CD4-positive, CD25-positive, alpha-beta regulatory T cell (primary cell): ENCODE measurements at regions not wholly inside any gene's neighbourhood (a gene's known extent, or its start where the extent isn't known, plus 50 kb on each side); places are given as distances from the start of the nearest gene placed in this dataset.
"Not testable (repeated sequence)": the region's sequence is repeated elsewhere in the genome, so short reads cannot be mapped to it uniquely, and the experiment has no call there.

Experiments used
- ATAC-seq, 2 donors: fragments of 150-1000 bp; cut with Tn5 transposase; one replicate each; pipeline ENCODE4 v1.10.0; 2021; ENCODE audit warnings: low read depth in 2 of 2, moderate number of reproducible peaks in 2 of 2, moderate library complexity in 1 of 2
- DNase-seq, 3 donors: peaks; one replicate each; pipeline versions ENCODE4 v3.0.0 to v3.0.0-alpha.2; 2012 to 2022; ENCODE audit warnings: mixed read lengths in 1 of 3
- H3K27ac ChIP-seq: one replicate; pipeline ENCODE4 v1.7.0; 2013; ENCODE audit warnings: mild to moderate bottlenecking, low read length; ENCODE audit not compliant: insufficient read depth, poor library complexity, severe bottlenecking
- H3K27me3 ChIP-seq: one replicate; pipeline ENCODE4 v1.7.0; 2013; ENCODE audit warnings: low read length; ENCODE audit not compliant: control insufficient read depth, insufficient read depth
- H3K36me3 ChIP-seq: one replicate; pipeline ENCODE4 v1.7.0; 2013; ENCODE audit warnings: mild to moderate bottlenecking, low read length, moderate library complexity; ENCODE audit not compliant: control insufficient read depth, insufficient read depth
- H3K4me1 ChIP-seq: 2 replicates; pipeline ENCODE4 v1.7.0; 2013; ENCODE audit warnings: mild to moderate bottlenecking, low read length; ENCODE audit not compliant: insufficient read depth, control insufficient read depth, poor library complexity, severe bottlenecking
- H3K4me3 ChIP-seq: one replicate; pipeline ENCODE4 v1.7.0; 2013; ENCODE audit warnings: low read depth, mild to moderate bottlenecking, low read length, moderate library complexity
- H3K9me3 ChIP-seq, 2 experiments: 1 replicate in 1 of 2; 2 replicates in 1 of 2; pipeline ENCODE4 v1.7.0; 2013; ENCODE audit warnings: low read length in 2 of 2, mild to moderate bottlenecking in 1 of 2, moderate library complexity in 1 of 2; ENCODE audit not compliant: control insufficient read depth in 2 of 2
- H3K27ac Mint-ChIP-seq, 3 donors: one replicate each; pipeline ENCODE4 v1.8.0; 2020 to 2022; ENCODE audit warnings: mild to moderate bottlenecking in 3 of 3, mixed read lengths in 3 of 3, moderate library complexity in 2 of 3
- H3K27me3 Mint-ChIP-seq: one replicate; pipeline ENCODE4 v1.8.0; 2022; ENCODE audit warnings: mild to moderate bottlenecking, mixed read lengths
- H3K36me3 Mint-ChIP-seq: one replicate; pipeline ENCODE4 v1.8.0; 2020; ENCODE audit warnings: mixed read lengths
- H3K4me1 Mint-ChIP-seq, 4 donors: one replicate each; pipeline ENCODE4 v1.8.0; 2020 to 2022; ENCODE audit warnings: mixed read lengths in 4 of 4, mild to moderate bottlenecking in 1 of 4
- H3K4me3 Mint-ChIP-seq, 4 donors: one replicate each; pipeline ENCODE4 v1.8.0; 2020 to 2022; ENCODE audit warnings: mild to moderate bottlenecking in 4 of 4, mixed read lengths in 4 of 4, moderate library complexity in 3 of 4
- H3K9me3 Mint-ChIP-seq, 7 donors: one replicate each; pipeline ENCODE4 v1.8.0; 2020 to 2022; ENCODE audit warnings: mixed read lengths in 7 of 7, mild to moderate bottlenecking in 3 of 7, moderate library complexity in 2 of 7

DNA sequence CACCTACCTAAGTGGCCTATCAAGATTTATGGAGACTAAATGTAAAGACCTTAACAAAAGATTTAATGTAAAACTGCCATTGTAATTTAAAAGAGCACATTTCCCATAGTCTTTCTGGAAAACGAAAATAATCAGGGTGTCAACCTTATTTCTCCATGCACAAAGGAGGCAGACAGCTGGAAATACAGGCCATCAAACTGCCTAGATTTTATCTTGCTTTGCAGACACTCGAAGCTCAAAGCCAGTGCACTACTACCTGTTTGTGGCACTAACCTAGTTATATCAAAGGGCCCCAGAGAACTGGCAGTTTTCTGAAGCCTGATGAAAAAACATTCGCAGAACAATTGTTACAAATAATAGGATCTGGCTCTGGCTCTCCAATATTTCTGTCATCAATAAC is 863.9 kb downstream of the STPG2 start:
- Mint-ChIP-seq H3K27me3 (no peaks in the 10 kb centered on the region), H3K4me3 (no peak overlapping the region), H3K9me3 (peaks cover 0 to 31% (median 8%) of the 10 kb centered on the region in 7 donors), H3K27ac (no peak overlapping the region), H3K4me1 (no peaks in the 10 kb centered on the region), H3K36me3 (no peaks in the 10 kb centered on the region)
- DNase-seq: no peak
- Histone ChIP-seq H3K4me1 (no peaks in the 10 kb centered on the region), H3K9me3 (no peaks in the 10 kb centered on the region), H3K36me3 (no peaks in the 10 kb centered on the region), H3K4me3 (no peak overlapping the region), H3K27me3 (no peaks in the 10 kb centered on the region), H3K27ac (no peak overlapping the region)
- ATAC-seq: no peak

DNA sequence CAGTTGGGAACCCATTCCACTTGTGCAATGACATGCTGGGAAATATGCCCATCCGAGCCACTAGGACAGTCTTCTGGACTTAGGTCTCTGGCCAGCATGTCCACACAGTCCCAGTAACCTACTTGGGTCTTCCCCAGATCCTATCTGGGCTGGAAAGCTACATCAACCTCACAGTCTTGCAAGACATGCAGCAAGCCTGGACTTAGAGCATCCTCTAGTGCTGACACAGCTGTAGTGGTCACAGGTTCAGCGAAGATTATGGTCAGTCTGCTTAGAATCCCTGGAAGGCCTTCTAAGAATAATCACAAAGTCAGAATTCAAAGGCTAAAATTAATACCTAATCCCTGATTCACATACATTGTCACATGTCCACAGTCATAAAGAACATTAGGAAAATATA is 842.7 kb downstream of the STPG2 start:
- Mint-ChIP-seq H3K36me3 (no peaks in the 10 kb centered on the region), H3K4me1 (no peaks in the 10 kb centered on the region), H3K27ac (no peak overlapping the region), H3K4me3 (no peak overlapping the region), H3K27me3 (no peaks in the 10 kb centered on the region), H3K9me3 (peaks cover 0 to 18% (median 3%) of the 10 kb centered on the region in 7 donors)
- no peak overlapping the region for H3K27ac ChIP-seq
- H3K4me3 ChIP-seq: no peak overlapping the region
- no peaks in the 10 kb centered on the region for H3K4me1 ChIP-seq
- H3K36me3 ChIP-seq: no peaks in the 10 kb centered on the region
- ATAC-seq: no peak
- peaks cover 4 to 19% of the 10 kb centered on the region in 2 experiments for H3K9me3 ChIP-seq
- DNase-seq: no peak
- no peaks in the 10 kb centered on the region for H3K27me3 ChIP-seq

DNA sequence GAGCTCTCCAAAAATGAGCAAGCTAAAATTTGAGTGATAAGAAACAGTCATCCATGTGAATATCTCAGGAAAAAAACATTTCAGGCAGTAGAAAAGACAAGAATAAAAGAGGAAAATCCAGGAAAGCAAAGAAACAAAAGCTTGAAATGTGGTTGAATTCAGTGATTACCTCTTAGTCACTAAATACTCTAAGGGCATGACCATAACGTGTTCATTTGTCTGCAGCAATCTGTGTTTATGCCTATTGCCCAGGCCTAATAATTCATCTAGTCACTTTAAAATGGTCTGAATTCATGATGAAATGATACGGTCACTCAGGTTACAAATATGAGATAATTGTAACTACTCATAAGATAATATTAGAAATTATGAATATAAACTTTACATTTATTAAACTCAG is 837.9 kb downstream of the STPG2 start:
- ATAC-seq: no peak
- Mint-ChIP-seq H3K27ac (no peak overlapping the region), H3K36me3 (no peaks in the 10 kb centered on the region), H3K9me3 (peaks cover 0 to 15% (median 3%) of the 10 kb centered on the region in 7 donors), H3K27me3 (no peaks in the 10 kb centered on the region), H3K4me1 (no peaks in the 10 kb centered on the region), H3K4me3 (no peak overlapping the region)
- H3K36me3 ChIP-seq: no peaks in the 10 kb centered on the region
- no peaks in the 10 kb centered on the region for H3K27me3 ChIP-seq
- no peak overlapping the region for H3K27ac ChIP-seq
- H3K4me3 ChIP-seq: no peak overlapping the region
- no peaks in the 10 kb centered on the region for H3K4me1 ChIP-seq
- no peak for DNase-seq
- peaks cover 0 to 9% of the 10 kb centered on the region in 2 experiments for H3K9me3 ChIP-seq

DNA sequence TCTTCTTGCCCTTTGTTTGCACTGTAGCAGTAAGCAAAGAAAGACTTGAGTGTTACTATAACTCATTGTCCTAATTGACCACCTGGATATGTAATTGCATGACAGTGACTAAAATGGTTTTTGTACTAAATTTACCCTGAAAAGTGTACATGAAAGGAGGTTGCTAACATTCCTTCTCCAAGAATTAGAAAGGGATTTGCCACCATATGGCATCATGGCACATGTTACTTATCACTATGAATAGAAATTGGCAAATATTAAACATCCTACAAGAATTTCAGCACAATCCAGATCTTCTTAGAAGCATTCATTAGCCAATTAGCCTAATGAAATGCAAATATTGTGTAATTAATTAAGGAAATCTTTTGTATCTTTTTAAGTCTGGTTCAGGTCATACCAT is 834.2 kb downstream of the STPG2 start:
- Mint-ChIP-seq H3K4me1 (no peaks in the 10 kb centered on the region), H3K27ac (no peak overlapping the region), H3K27me3 (no peaks in the 10 kb centered on the region), H3K36me3 (no peaks in the 10 kb centered on the region), H3K9me3 (peaks cover 0 to 2% (median 0%) of the 10 kb centered on the region in 7 donors), H3K4me3 (no peak overlapping the region)
- Histone ChIP-seq H3K9me3 (no peaks in the 10 kb centered on the region), H3K4me1 (no peaks in the 10 kb centered on the region), H3K27ac (no peak overlapping the region), H3K27me3 (no peaks in the 10 kb centered on the region), H3K36me3 (no peaks in the 10 kb centered on the region), H3K4me3 (no peak overlapping the region)
- DNase-seq (no peak), ATAC-seq (no peak)

DNA sequence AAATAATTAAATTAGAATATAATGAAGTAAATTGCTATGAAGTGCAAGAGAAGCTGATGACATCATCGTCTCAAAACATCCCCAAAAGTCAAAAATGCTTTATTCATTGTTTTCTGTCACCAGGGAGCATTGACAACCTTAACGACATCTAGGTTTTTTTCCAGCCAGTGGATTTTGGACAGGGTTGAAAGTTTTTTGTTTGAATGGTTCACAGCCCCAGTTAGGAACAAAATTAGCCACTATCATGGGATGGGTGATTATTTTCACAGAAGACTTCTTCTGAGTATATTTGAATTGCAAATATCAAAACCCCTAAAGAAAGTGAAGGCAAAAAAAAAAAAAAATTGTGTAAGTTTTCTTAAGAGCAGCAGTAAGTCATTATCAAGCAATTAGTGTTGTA is 826.1 kb downstream of the STPG2 start:
- Mint-ChIP-seq H3K4me3 (no peak overlapping the region), H3K9me3 (peaks cover 0 to 6% (median 4%) of the 10 kb centered on the region in 7 donors), H3K27me3 (no peaks in the 10 kb centered on the region), H3K36me3 (no peaks in the 10 kb centered on the region), H3K4me1 (no peaks in the 10 kb centered on the region), H3K27ac (no peak overlapping the region)
- H3K27ac ChIP-seq: no peak overlapping the region
- H3K4me1 ChIP-seq: no peaks in the 10 kb centered on the region
- H3K9me3 ChIP-seq: no peaks in the 10 kb centered on the region
- no peak for ATAC-seq
- no peaks in the 10 kb centered on the region for H3K27me3 ChIP-seq
- no peaks in the 10 kb centered on the region for H3K36me3 ChIP-seq
- DNase-seq: no peak
- H3K4me3 ChIP-seq: no peak overlapping the region

DNA sequence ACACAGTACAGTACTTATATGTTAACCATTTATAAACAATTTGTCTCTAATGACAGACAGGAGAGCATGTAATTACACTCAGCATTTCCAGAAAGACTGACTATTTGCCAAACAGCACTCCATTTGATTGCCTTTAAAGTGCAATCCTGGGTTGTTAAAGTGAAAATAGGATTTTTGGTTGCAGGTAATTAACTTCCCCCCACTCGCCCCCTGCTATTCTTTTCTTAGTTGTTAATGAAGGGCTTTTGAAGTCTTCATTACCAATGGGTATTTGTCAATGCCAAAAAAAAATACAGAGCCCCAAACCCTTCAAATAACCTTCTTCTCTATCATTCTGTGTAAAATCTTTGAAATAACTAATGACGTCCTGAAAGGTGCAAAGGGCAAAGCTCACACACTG is 825.6 kb downstream of the STPG2 start:
- Mint-ChIP-seq H3K27me3 (no peaks in the 10 kb centered on the region), H3K27ac (no peak overlapping the region), H3K4me3 (no peak overlapping the region), H3K9me3 (peaks cover 0 to 6% (median 4%) of the 10 kb centered on the region in 7 donors), H3K36me3 (no peaks in the 10 kb centered on the region), H3K4me1 (no peaks in the 10 kb centered on the region)
- H3K4me3 ChIP-seq: no peak overlapping the region
- DNase-seq (no peak), ATAC-seq (no peak)
- no peaks in the 10 kb centered on the region for H3K9me3 ChIP-seq
- no peak overlapping the region for H3K27ac ChIP-seq
- no peaks in the 10 kb centered on the region for H3K27me3 ChIP-seq
- no peaks in the 10 kb centered on the region for H3K4me1 ChIP-seq
- no peaks in the 10 kb centered on the region for H3K36me3 ChIP-seq

DNA sequence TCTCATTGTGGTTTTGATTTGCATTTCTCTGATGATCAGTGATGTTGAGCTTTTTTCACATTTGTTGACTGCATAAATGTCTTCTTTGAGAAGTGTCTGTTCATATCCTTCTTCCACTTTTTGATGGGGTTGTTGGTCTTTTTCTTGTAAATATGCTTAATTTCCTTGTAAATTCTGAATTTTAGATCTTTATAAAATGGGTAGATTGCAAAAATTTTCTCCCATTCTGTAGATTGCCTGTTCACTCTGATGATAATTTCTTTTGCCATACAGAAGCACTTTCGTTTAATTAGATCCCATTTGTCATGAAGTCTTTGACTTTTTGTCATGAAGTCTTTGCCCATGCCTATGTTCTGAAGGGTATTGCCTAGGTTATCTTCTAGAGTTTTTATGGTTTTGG is 817.5 kb downstream of the STPG2 start:
- not testable (repeated sequence) for H3K4me1 ChIP-seq, H3K9me3 ChIP-seq, H3K4me3 ChIP-seq, H3K27ac Mint-ChIP-seq, H3K36me3 ChIP-seq, H3K4me3 Mint-ChIP-seq, H3K36me3 Mint-ChIP-seq, H3K27me3 ChIP-seq, ATAC-seq, H3K27me3 Mint-ChIP-seq, H3K4me1 Mint-ChIP-seq, H3K27ac ChIP-seq
- peak in 1 of 3 donors; percentile 2 for DNase-seq
- H3K9me3 Mint-ChIP-seq: peaks cover 0 to 19% (median 6%) of the 10 kb centered on the region in 7 donors

DNA sequence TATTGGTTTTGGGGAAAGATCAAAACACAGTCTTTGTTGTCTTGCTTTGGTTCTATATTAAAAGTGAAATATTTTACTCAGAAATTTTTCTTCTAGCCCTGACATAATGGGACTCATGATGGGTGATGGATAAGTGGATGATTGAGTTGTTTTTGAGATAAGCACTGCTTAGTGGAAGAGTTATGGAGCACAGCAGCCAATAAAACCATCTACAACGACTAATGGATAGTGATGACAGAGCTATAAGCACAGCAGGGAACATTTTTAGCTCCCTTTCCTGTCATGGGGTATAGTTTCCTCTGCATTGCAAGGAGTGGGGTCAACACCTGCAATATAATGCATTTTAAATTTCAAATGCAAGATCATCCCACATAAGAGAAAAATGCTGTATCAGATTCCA is 812.4 kb downstream of the STPG2 start:
- no peaks in the 10 kb centered on the region for H3K27me3 ChIP-seq
- ATAC-seq: no peak

More for the DNA sequence above, 812.4 kb downstream of the STPG2 start:
- no peaks in the 10 kb centered on the region for H3K27me3 Mint-ChIP-seq
- Histone ChIP-seq H3K4me1 (no peaks in the 10 kb centered on the region), H3K36me3 (no peaks in the 10 kb centered on the region), H3K9me3 (no peaks in the 10 kb centered on the region), H3K27ac (no peak overlapping the region), H3K4me3 (no peak overlapping the region)
- peaks cover 0 to 15% (median 2%) of the 10 kb centered on the region in 7 donors for H3K9me3 Mint-ChIP-seq
- no peaks in the 10 kb centered on the region for H3K36me3 Mint-ChIP-seq
- H3K4me3 Mint-ChIP-seq: no peak overlapping the region
- DNase-seq: no peak
- H3K27ac Mint-ChIP-seq: no peak overlapping the region
- no peaks in the 10 kb centered on the region for H3K4me1 Mint-ChIP-seq
